ENCODE measurements at regions not wholly inside any gene's neighbourhood (a gene's known extent, or its start where the extent isn't known, plus 50 kb on each side); places are given as distances from the start of the nearest gene placed in this dataset.

DNA sequence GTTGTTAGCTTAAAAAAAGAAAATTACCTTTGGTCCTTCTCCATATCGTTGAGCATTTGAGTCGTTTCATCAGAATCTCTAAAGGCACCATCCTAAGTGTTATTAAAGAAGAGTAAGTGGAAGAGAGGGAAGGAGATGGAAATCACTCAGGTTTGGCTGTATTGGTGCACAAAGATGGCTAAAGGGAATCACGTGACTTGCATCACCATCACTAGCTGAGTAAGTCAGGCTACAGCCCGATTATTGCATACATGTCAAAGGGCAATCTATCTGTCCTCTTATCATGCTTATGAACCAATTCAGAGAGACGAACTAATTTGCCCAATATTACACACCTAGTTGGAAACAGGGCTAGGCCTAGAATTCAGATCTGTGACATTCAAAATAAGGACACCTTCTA lies 137.6 kb downstream of the CMPK2 start:
- Histone ChIP-seq H3K23ac (ENCODE audit: insufficient read length, low read depth, low read length) (no peak overlapping the region), H3K4me1 (ENCODE audit: insufficient read depth, low read length) (no peaks in the 10 kb centered on the region), H3K23me2 (ENCODE audit: insufficient read length, low read depth, low read length, poor library complexity, severe bottlenecking) (no peaks in the 10 kb centered on the region), H3K27me3 (ENCODE audit: insufficient read depth, low read length) (no peaks in the 10 kb centered on the region), H2AK5ac (ENCODE audit: insufficient read length, low read length) (no peak overlapping the region), H3K79me1 (ENCODE audit: insufficient read depth, low read depth, low read length, poor library complexity, severe bottlenecking) (no peaks in the 10 kb centered on the region), H3K9ac (ENCODE audit: extremely low read depth, insufficient read length, low read length) (no peak overlapping the region), H2BK20ac (ENCODE audit: low read depth, low read length, poor library complexity, severe bottlenecking) (no peak overlapping the region), H4K20me1 (ENCODE audit: control insufficient read depth, insufficient read depth, insufficient read length) (no peaks in the 10 kb centered on the region), H3K18ac (ENCODE audit: insufficient read length, low read depth, low read length) (no peak overlapping the region), H3K9me3 (ENCODE audit: control insufficient read depth, low read depth, low read length) (no peaks in the 10 kb centered on the region), H3K4ac (ENCODE audit: low read depth, low read length) (no peak overlapping the region), H2BK120ac (ENCODE audit: low read depth, low read length, poor library complexity, severe bottlenecking) (no peak overlapping the region), H2BK5ac (ENCODE audit: insufficient read length, low read length) (no peak overlapping the region), H3T11ph (ENCODE audit: low read length) (no peak overlapping the region), H2BK15ac (ENCODE audit: low read depth, low read length) (no peak overlapping the region), H2BK12ac (ENCODE audit: insufficient read length, low read depth, low read length) (no peak overlapping the region), H4K5ac (ENCODE audit: insufficient read length, low read depth, low read length) (no peak overlapping the region), H3K56ac (ENCODE audit: insufficient read length, low read depth, low read length) (no peak overlapping the region), H3K14ac (ENCODE audit: insufficient read depth, low read length) (no peak overlapping the region), H4K91ac (ENCODE audit: insufficient read length, low read depth, low read length) (no peak overlapping the region), H3K27ac (ENCODE audit: insufficient read length, low read depth, low read length) (no peak overlapping the region), H3K4me2 (ENCODE audit: insufficient read depth, insufficient read length, low read length) (no peak overlapping the region), H4K8ac (replicated peaks; ENCODE audit: insufficient read length, low read depth, low read length) (no peak overlapping the region), H2AFZ (ENCODE audit: low read length) (no peak overlapping the region), H3K79me2 (ENCODE audit: insufficient read depth, low read length) (no peaks in the 10 kb centered on the region)
- Mint-ChIP-seq H3K27me3 (ENCODE audit: low read depth) (no peaks in the 10 kb centered on the region; the same call in 1 of the 2 replicates), H3K4me1 (peaks cover 4 to 6% of the 10 kb centered on the region in 2 experiments; a peak in 3 of 4 replicates), H3K36me3 (ENCODE audit: insufficient read depth in 1 of 3, low read depth in 3 of 3) (peaks cover 0 to 9% (median 0%) of the 10 kb centered on the region in 3 experiments; a peak in 4 of 7 replicates), H3K9me3 (peaks cover 13 to 19% of the 10 kb centered on the region in 2 experiments), H3K4me3 (no peak overlapping the region), H3K27ac (no peak overlapping the region)
- no peak for DNase-seq
- TF ChIP-seq, protein P1, sequence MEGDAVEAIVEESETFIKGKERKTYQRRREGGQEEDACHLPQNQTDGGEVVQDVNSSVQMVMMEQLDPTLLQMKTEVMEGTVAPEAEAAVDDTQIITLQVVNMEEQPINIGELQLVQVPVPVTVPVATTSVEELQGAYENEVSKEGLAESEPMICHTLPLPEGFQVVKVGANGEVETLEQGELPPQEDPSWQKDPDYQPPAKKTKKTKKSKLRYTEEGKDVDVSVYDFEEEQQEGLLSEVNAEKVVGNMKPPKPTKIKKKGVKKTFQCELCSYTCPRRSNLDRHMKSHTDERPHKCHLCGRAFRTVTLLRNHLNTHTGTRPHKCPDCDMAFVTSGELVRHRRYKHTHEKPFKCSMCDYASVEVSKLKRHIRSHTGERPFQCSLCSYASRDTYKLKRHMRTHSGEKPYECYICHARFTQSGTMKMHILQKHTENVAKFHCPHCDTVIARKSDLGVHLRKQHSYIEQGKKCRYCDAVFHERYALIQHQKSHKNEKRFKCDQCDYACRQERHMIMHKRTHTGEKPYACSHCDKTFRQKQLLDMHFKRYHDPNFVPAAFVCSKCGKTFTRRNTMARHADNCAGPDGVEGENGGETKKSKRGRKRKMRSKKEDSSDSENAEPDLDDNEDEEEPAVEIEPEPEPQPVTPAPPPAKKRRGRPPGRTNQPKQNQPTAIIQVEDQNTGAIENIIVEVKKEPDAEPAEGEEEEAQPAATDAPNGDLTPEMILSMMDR (conservative IDR thresholded peaks at IDR 0.05), result no peak
- WGBS (ENCODE audit: extremely low coverage, insufficient read length, low lambda C conversion rate), result no CpG with 5 or more reads among the region's 5 CpGs

All from H9 (cell line).